GM12878 (cell line): ENCODE measurements at regions not wholly inside any gene's neighbourhood (a gene's known extent, or its start where the extent isn't known, plus 50 kb on each side); places are given as distances from the start of the nearest gene placed in this dataset.

ENCODE experiments used
- ATAC-seq: fragments of 200-7000 bp; cut with Tn5 transposase; 3 replicates; pipeline ENCODE4 v1.9.1; 2020; ENCODE audit warnings: mild to moderate bottlenecking, moderate library complexity
- BruUV-seq: library from RNA; stranded (reverse); fragments of 400-500 nt; replicated peaks from 2 replicates; lab custom pipeline; 2021; lab: Mats Ljungman, UMichigan
- CTCF ChIA-PET: fragments of 300-600 bp; sonication (Branson Sonifier 250); formaldehyde crosslinking; extraction: SDS; loops from one replicate; lab custom pipeline; 2021; ENCODE audit warnings: inconsistent platforms; lab: Yijun Ruan, JAX
- POLR2A ChIA-PET: fragments of 350-600 bp; formaldehyde crosslinking; extraction: SDS; loops from one replicate; lab custom pipeline; 2021; ENCODE audit warnings: inconsistent platforms; lab: Charles Lee
- RAD21 ChIA-PET: fragments of 300-600 bp; sonication (Branson Sonifier 250); formaldehyde crosslinking; loops from one replicate; lab custom pipeline; 2023; ENCODE audit warnings: antibody characterized with exemption; ENCODE audit not compliant: unreplicated experiment; lab: Charles Lee
- SMC1A ChIA-PET: fragments of 300-600 bp; sonication (Branson Sonifier 250); formaldehyde crosslinking; loops from one replicate; lab custom pipeline; 2023; ENCODE audit not compliant: unreplicated experiment, uncharacterized antibody; lab: Charles Lee
- DNase-seq: peaks from one replicate; pipeline ENCODE4 v3.0.0-alpha.2; 2011; ENCODE audit warnings: low read depth, low spot score
- FAIRE-seq: peaks from 3 replicates; lab custom pipeline; 2011; peaks lifted over from hg19 to GRCh38; lab: Jason Lieb, UNC
- H2AFZ ChIP-seq: 2 replicates; pipeline ENCODE4 v1.6.0; 2011; ENCODE audit warnings: low read depth, low read length, control low read depth; ENCODE audit not compliant: control insufficient read depth
- H3K27ac ChIP-seq: 2 replicates; pipeline ENCODE4 v1.5.1; 2011; ENCODE audit warnings: control low read depth; ENCODE audit not compliant: control insufficient read depth, insufficient read depth
- H3K27me3 ChIP-seq, 2 experiments: replicated peaks in 1 of 2; 2 replicates each; pipeline versions ENCODE4 v1.6.0 to v1.6.1; 2011; ENCODE audit warnings: low read length in 1 of 2; ENCODE audit not compliant: control insufficient read depth in 2 of 2, insufficient read depth in 2 of 2
- H3K36me3 ChIP-seq, 2 experiments: 2 replicates each; pipeline ENCODE4 v1.5.1; 2011; ENCODE audit warnings: low read length in 1 of 2; ENCODE audit not compliant: control insufficient read depth in 2 of 2, insufficient read depth in 2 of 2
- H3K4me1 ChIP-seq: 2 replicates; pipeline ENCODE4 v1.6.1; 2011; ENCODE audit warnings: mild to moderate bottlenecking, low read length, moderate library complexity, mixed read lengths; ENCODE audit not compliant: control insufficient read depth, insufficient read depth
- H3K4me2 ChIP-seq: 2 replicates; pipeline ENCODE4 v1.6.0; 2011; ENCODE audit warnings: control low read depth; ENCODE audit not compliant: control insufficient read depth, insufficient read depth
- H3K4me3 ChIP-seq: fragments of 200-600 bp; sonication (generic); 2 replicates; pipeline ENCODE4 v1.5.1; 2016
- H3K79me2 ChIP-seq: 2 replicates; pipeline ENCODE4 v1.6.0; 2011; ENCODE audit warnings: low read length; ENCODE audit not compliant: control insufficient read depth, insufficient read depth
- H3K9ac ChIP-seq: 2 replicates; pipeline ENCODE4 v1.8.0; 2011; ENCODE audit warnings: low read length, control low read depth, mixed read lengths; ENCODE audit not compliant: control insufficient read depth, insufficient read depth
- H3K9me3 ChIP-seq: replicated peaks from 3 replicates; pipeline ENCODE4 v1.5.1; 2011; ENCODE audit warnings: mild to moderate bottlenecking, low read length; ENCODE audit not compliant: control insufficient read depth, insufficient read depth
- H4K20me1 ChIP-seq: 2 replicates; pipeline ENCODE4 v1.6.0; 2011; ENCODE audit not compliant: control insufficient read depth, insufficient read depth
- ASH2L ChIP-seq: fragments of 300-600, 200-600 bp; sonication (generic); IDR thresholded peaks from 2 replicates; pipeline ENCODE4 v1.6.1; 2017; ENCODE audit warnings: low read depth, mild to moderate bottlenecking, borderline replicate concordance
- ATF3 ChIP-seq: IDR thresholded peaks from 2 replicates; pipeline ENCODE4 v1.6.1; 2011; ENCODE audit warnings: low read depth, mild to moderate bottlenecking, low read length, moderate library complexity, borderline replicate concordance; ENCODE audit errors: extremely low read depth
- CREB1 ChIP-seq: IDR thresholded peaks from 2 replicates; pipeline ENCODE4 v1.6.1; 2012; ENCODE audit warnings: low read depth, mild to moderate bottlenecking, inconsistent platforms
- FOXK2 ChIP-seq: fragments of 450-650 bp; IDR thresholded peaks from 2 replicates; pipeline ENCODE4 v1.6.1; 2017; ENCODE audit warnings: mild to moderate bottlenecking, moderate library complexity
- IKZF1 ChIP-seq: fragments of 450-650 bp; conservative IDR thresholded peaks from 2 replicates; pipeline ENCODE4 v1.6.1; 2017; ENCODE audit warnings: antibody characterized with exemption, mild to moderate bottlenecking
- NR2C2 ChIP-seq: IDR thresholded peaks from 2 replicates; pipeline ENCODE4 v1.6.1; 2011; ENCODE audit warnings: borderline replicate concordance, low read depth; ENCODE audit not compliant: control insufficient read depth, insufficient read length
- RAD51 ChIP-seq: fragments of 450-650 bp; IDR thresholded peaks from 2 replicates; pipeline ENCODE4 v1.6.1; 2016; ENCODE audit warnings: moderate library complexity, mild to moderate bottlenecking, inconsistent platforms
- RUNX3 ChIP-seq: IDR thresholded peaks from 2 replicates; pipeline ENCODE4 v1.6.1; 2012; ENCODE audit warnings: low read length, inconsistent platforms
- SIX5 ChIP-seq: IDR thresholded peaks from 2 replicates; pipeline ENCODE4 v1.6.1; 2011; ENCODE audit warnings: mild to moderate bottlenecking, low read depth, low read length, moderate library complexity; ENCODE audit not compliant: severe bottlenecking
- SRF ChIP-seq, 2 experiments: IDR thresholded peaks; 2 replicates each; pipeline ENCODE4 v1.6.1; 2011; ENCODE audit warnings: low read depth in 2 of 2, low read length in 2 of 2, mild to moderate bottlenecking in 1 of 2, moderate library complexity in 1 of 2
- TAF1 ChIP-seq: IDR thresholded peaks from 2 replicates; pipeline ENCODE4 v1.6.1; 2011; ENCODE audit warnings: mild to moderate bottlenecking, low read depth, low read length, borderline replicate concordance
- TCF3 ChIP-seq: IDR thresholded peaks from 2 replicates; pipeline ENCODE4 v1.6.1; 2012; ENCODE audit warnings: low read depth, mild to moderate bottlenecking, low read length, borderline replicate concordance; ENCODE audit not compliant: insufficient read depth
- YY1 ChIP-seq: IDR thresholded peaks from 2 replicates; pipeline ENCODE4 v1.6.1; 2011; ENCODE audit warnings: low read depth, mild to moderate bottlenecking, low read length
- ZSCAN29 ChIP-seq: fragments of 450-650 bp; IDR thresholded peaks from 2 replicates; pipeline ENCODE4 v1.6.1; 2017; ENCODE audit warnings: mild to moderate bottlenecking, moderate library complexity
- WGBS: methylation state at CpG from one replicate; pipeline ENCODE4 v1.1.6; 2016; ENCODE audit warnings: low lambda C conversion rate; ENCODE audit not compliant: insufficient replicate concordance, insufficient coverage; ENCODE audit errors: missing lambda C conversion rate; 5-methylcytosine and 5-hydroxymethylcytosine counted together
- in situ Hi-C: fragments of 300-500 bp; cut with MboI; formaldehyde crosslinking; loops from 9 replicates; pipeline ENCODE4 v1.14.3; 2018; ENCODE audit warnings: mixed read lengths
- intact Hi-C: fragments of 100-400 bp; cut with micrococcal nuclease; formaldehyde crosslinking; loops from one replicate; pipeline ENCODE4 v1.14.2; 2022; ENCODE audit not compliant: unreplicated experiment
- TF ChIP-seq, protein P1 (sequence below): fragments of 450-650 bp; IDR thresholded peaks from 2 replicates; pipeline ENCODE4 v1.6.1; 2014; ENCODE audit warnings: mild to moderate bottlenecking
- TF ChIP-seq, protein P2 (sequence below): fragments of 450-650 bp; conservative IDR thresholded peaks from 2 replicates; pipeline ENCODE4 v1.6.1; 2017; ENCODE audit warnings: mild to moderate bottlenecking, moderate library complexity

- no peak for ATAC-seq
- in situ Hi-C loops, result no loop called here
Observed at GRCh38 chr2:77831898-77832297, 309.7 kb upstream of the LRRTM4 start.

More at GRCh38 chr2:77831898-77832297, 309.7 kb upstream of the LRRTM4 start:
- no peak for DNase-seq
- TF ChIP-seq CREB1, result no peak
- TF ChIP-seq RUNX3, result no peak
- TF ChIP-seq, protein P1, sequence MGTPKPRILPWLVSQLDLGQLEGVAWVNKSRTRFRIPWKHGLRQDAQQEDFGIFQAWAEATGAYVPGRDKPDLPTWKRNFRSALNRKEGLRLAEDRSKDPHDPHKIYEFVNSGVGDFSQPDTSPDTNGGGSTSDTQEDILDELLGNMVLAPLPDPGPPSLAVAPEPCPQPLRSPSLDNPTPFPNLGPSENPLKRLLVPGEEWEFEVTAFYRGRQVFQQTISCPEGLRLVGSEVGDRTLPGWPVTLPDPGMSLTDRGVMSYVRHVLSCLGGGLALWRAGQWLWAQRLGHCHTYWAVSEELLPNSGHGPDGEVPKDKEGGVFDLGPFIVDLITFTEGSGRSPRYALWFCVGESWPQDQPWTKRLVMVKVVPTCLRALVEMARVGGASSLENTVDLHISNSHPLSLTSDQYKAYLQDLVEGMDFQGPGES, result no peak
- TF ChIP-seq RAD51, result no peak
- no peak for TF ChIP-seq FOXK2
- TF ChIP-seq IKZF1, result no peak
- no peak for TF ChIP-seq YY1
- no peak for TF ChIP-seq TAF1
- TF ChIP-seq ZSCAN29, result no peak
- TF ChIP-seq, protein P2, sequence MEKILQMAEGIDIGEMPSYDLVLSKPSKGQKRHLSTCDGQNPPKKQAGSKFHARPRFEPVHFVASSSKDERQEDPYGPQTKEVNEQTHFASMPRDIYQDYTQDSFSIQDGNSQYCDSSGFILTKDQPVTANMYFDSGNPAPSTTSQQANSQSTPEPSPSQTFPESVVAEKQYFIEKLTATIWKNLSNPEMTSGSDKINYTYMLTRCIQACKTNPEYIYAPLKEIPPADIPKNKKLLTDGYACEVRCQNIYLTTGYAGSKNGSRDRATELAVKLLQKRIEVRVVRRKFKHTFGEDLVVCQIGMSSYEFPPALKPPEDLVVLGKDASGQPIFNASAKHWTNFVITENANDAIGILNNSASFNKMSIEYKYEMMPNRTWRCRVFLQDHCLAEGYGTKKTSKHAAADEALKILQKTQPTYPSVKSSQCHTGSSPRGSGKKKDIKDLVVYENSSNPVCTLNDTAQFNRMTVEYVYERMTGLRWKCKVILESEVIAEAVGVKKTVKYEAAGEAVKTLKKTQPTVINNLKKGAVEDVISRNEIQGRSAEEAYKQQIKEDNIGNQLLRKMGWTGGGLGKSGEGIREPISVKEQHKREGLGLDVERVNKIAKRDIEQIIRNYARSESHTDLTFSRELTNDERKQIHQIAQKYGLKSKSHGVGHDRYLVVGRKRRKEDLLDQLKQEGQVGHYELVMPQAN, result no peak
- no peak for TF ChIP-seq ATF3
- TF ChIP-seq TCF3, result no peak
- no peak for TF ChIP-seq SIX5
- TF ChIP-seq SRF (IDR thresholded peaks at IDR 0.05; ENCODE audit: low read depth in 2 of 2, low read length in 2 of 2), result no peak
- no peak for TF ChIP-seq NR2C2
- TF ChIP-seq ASH2L, result no peak
- no peaks in the 10 kb centered on the region for H3K36me3 ChIP-seq
- no peaks in the 10 kb centered on the region for H3K27me3 ChIP-seq
- FAIRE-seq, result no peak
- H3K4me2 ChIP-seq, result no peak overlapping the region
- intact Hi-C loops, result no loop called here
- CTCF ChIA-PET, result no interaction called here
- H4K20me1 ChIP-seq, result no peaks in the 10 kb centered on the region
- H3K4me3 ChIP-seq, result no peak overlapping the region
- H3K4me1 ChIP-seq, result no peaks in the 10 kb centered on the region
- SMC1A ChIA-PET, result interaction anchor here (1.3 kb wide), 1 partner anchor 17 kb away, joined by 3 read pairs; no protein-coding TSS in a partner anchor
- BruUV-seq, result no TSS peak
- RAD21 ChIA-PET, result no interaction called here
- H3K79me2 ChIP-seq, result no peaks in the 10 kb centered on the region
- H3K27ac ChIP-seq, result no peak overlapping the region
- no peak overlapping the region for H3K9ac ChIP-seq
- POLR2A ChIA-PET, result no interaction called here
- WGBS, result 0% methylated on average over 1 of the region's 1 CpG
- H3K9me3 ChIP-seq, result no peaks in the 10 kb centered on the region
- H2AFZ ChIP-seq, result no peak overlapping the region
